Loucy (cell line): ENCODE measurements at regions not wholly inside any gene's neighbourhood (a gene's known extent, or its start where the extent isn't known, plus 50 kb on each side); places are given as distances from the start of the nearest gene placed in this dataset.

Experiments
- H2AFZ ChIP-seq: fragments of 200-600 bp; sonication (generic); 2 replicates; pipeline ENCODE4 v1.6.0; 2016; ENCODE audit warnings: antibody characterized with exemption, mild to moderate bottlenecking, low read length, moderate library complexity
- H3F3A ChIP-seq: fragments of 200-600 bp; 2 replicates; pipeline ENCODE4 v1.6.0; 2016; ENCODE audit warnings: antibody characterized with exemption, low read depth, mild to moderate bottlenecking
- H3K27me3 ChIP-seq: fragments of 200-600 bp; sonication (generic); 2 replicates; pipeline ENCODE4 v1.6.1; 2014; ENCODE audit warnings: low read length, mild to moderate bottlenecking; ENCODE audit not compliant: insufficient read depth, poor library complexity, severe bottlenecking
- H3K36me3 ChIP-seq: fragments of 200-600 bp; sonication (generic); 2 replicates; pipeline ENCODE4 v1.6.1; 2016; ENCODE audit warnings: low read length; ENCODE audit not compliant: insufficient read depth
- H3K4me1 ChIP-seq: fragments of 200-600 bp; sonication (generic); 2 replicates; pipeline ENCODE4 v1.5.1; 2014; ENCODE audit warnings: low read length, mild to moderate bottlenecking; ENCODE audit not compliant: insufficient read depth, poor library complexity, severe bottlenecking
- H3K4me2 ChIP-seq: fragments of 200-600 bp; sonication (generic); 2 replicates; pipeline ENCODE4 v1.6.0; 2014; ENCODE audit warnings: antibody characterized with exemption, low read length, low read depth, mild to moderate bottlenecking; ENCODE audit not compliant: poor library complexity, severe bottlenecking
- H3K4me3 ChIP-seq: fragments of 200-600 bp; sonication (generic); 2 replicates; pipeline ENCODE4 v1.5.1; 2014; ENCODE audit warnings: low read length, mild to moderate bottlenecking, mixed read lengths; ENCODE audit not compliant: poor library complexity, severe bottlenecking
- H3K79me2 ChIP-seq: fragments of 200-600 bp; sonication (generic); 2 replicates; pipeline ENCODE4 v1.6.1; 2014; ENCODE audit warnings: low read length; ENCODE audit not compliant: insufficient read depth
- H3K9ac ChIP-seq: fragments of 200-600 bp; sonication (generic); 2 replicates; pipeline ENCODE4 v1.6.0; 2014; ENCODE audit warnings: mild to moderate bottlenecking, low read depth, low read length, moderate library complexity; ENCODE audit not compliant: poor library complexity, severe bottlenecking
- H3K9me2 ChIP-seq: fragments of 200-600 bp; sonication (generic); replicated peaks from 2 replicates; pipeline ENCODE4 v1.6.1; 2016; ENCODE audit warnings: low read depth, low read length, mixed read lengths
- H3K9me3 ChIP-seq: fragments of 200-600 bp; sonication (generic); 2 replicates; pipeline ENCODE4 v1.6.1; 2014; ENCODE audit warnings: mild to moderate bottlenecking, antibody characterized with exemption, low read length, low read depth; ENCODE audit not compliant: insufficient read depth
- H4K20me1 ChIP-seq: fragments of 200-600 bp; sonication (generic); 2 replicates; pipeline ENCODE4 v1.6.0; 2014; ENCODE audit warnings: antibody characterized with exemption, low read length, mild to moderate bottlenecking; ENCODE audit not compliant: insufficient read depth, poor library complexity, severe bottlenecking
- CTCF ChIP-seq: fragments of 200-600 bp; sonication (generic); conservative IDR thresholded peaks from 2 replicates; pipeline ENCODE4 v1.5.1; 2014; ENCODE audit warnings: mild to moderate bottlenecking, antibody characterized with exemption, low read length
- EZH2phosphoT487 ChIP-seq: fragments of 200-600 bp; IDR thresholded peaks from 2 replicates; pipeline ENCODE4 v1.6.1; 2018; ENCODE audit warnings: antibody characterized with exemption, mild to moderate bottlenecking, moderate library complexity, borderline replicate concordance

GRCh38 chr3:3919316-3919715 is 120.1 kb downstream of the LRRN1 start:
- Histone ChIP-seq H3K4me2 (no peak overlapping the region), H3K4me3 (no peak overlapping the region), H3K9me3 (no peaks in the 10 kb centered on the region), H3K9ac (no peak overlapping the region), H3K36me3 (no peaks in the 10 kb centered on the region), H3K9me2 (no peaks in the 10 kb centered on the region), H4K20me1 (no peaks in the 10 kb centered on the region), H3F3A (no peaks in the 10 kb centered on the region), H3K4me1 (no peaks in the 10 kb centered on the region), H2AFZ (no peak overlapping the region), H3K27me3 (no peaks in the 10 kb centered on the region), H3K79me2 (no peaks in the 10 kb centered on the region)
- TF ChIP-seq CTCF (no peak), EZH2phosphoT487 (no peak)

- H3K9me3 ChIP-seq, result no peaks in the 10 kb centered on the region
- no peak overlapping the region for H3K4me2 ChIP-seq
- H3K4me1 ChIP-seq, result no peaks in the 10 kb centered on the region
- no peak overlapping the region for H2AFZ ChIP-seq
- TF ChIP-seq CTCF (no peak), EZH2phosphoT487 (no peak)
- H3K4me3 ChIP-seq, result no peak overlapping the region
- H4K20me1 ChIP-seq, result no peaks in the 10 kb centered on the region
- H3K36me3 ChIP-seq, result no peaks in the 10 kb centered on the region
- no peaks in the 10 kb centered on the region for H3F3A ChIP-seq
- H3K9me2 ChIP-seq, result no peaks in the 10 kb centered on the region; the same call in 1 of the 2 replicates
- no peaks in the 10 kb centered on the region for H3K27me3 ChIP-seq
- no peaks in the 10 kb centered on the region for H3K79me2 ChIP-seq
- H3K9ac ChIP-seq, result no peak overlapping the region
These were observed 124.4 kb downstream of the LRRN1 start for GRCh38 chr3:3923619-3924018.

GRCh38 chr3:3927198-3927597 is 128.0 kb downstream of the LRRN1 start:
- H3K4me2 ChIP-seq, result no peak overlapping the region
- H3K36me3 ChIP-seq, result no peaks in the 10 kb centered on the region
- no peaks in the 10 kb centered on the region; the same call in 1 of the 2 replicates for H3K9me2 ChIP-seq
- TF ChIP-seq CTCF (no peak), EZH2phosphoT487 (no peak)
- H3K4me1 ChIP-seq, result no peaks in the 10 kb centered on the region
- no peaks in the 10 kb centered on the region for H3K9me3 ChIP-seq
- no peaks in the 10 kb centered on the region for H3K27me3 ChIP-seq
- no peak overlapping the region for H2AFZ ChIP-seq
- no peaks in the 10 kb centered on the region for H3F3A ChIP-seq
- H3K4me3 ChIP-seq, result no peak overlapping the region
- no peaks in the 10 kb centered on the region for H3K79me2 ChIP-seq
- no peaks in the 10 kb centered on the region for H4K20me1 ChIP-seq
- no peak overlapping the region for H3K9ac ChIP-seq
